Prostate gland (tissue), 2 donors: ENCODE measurements at regions not wholly inside any gene's neighbourhood (a gene's known extent, or its start where the extent isn't known, plus 50 kb on each side); places are given as distances from the start of the nearest gene placed in this dataset.

Experiments used
- DNase-seq: peaks from one replicate; pipeline ENCODE4 v3.0.0-alpha.2; 2019; ENCODE audit warnings: low spot score
- H3K27ac ChIP-seq, 2 donors: fragments of 200-600 bp; sonication (generic); 2 replicates each; pipeline ENCODE4 v1.5.1; 2017 to 2019
- H3K27me3 ChIP-seq: fragments of 200-600 bp; sonication (generic); replicated peaks from 2 replicates; pipeline ENCODE4 v1.5.1; 2019; ENCODE audit not compliant: insufficient read depth
- H3K36me3 ChIP-seq, 2 donors: fragments of 200-600 bp; sonication (generic); 1 replicate in 1 of 2; 2 replicates in 1 of 2; pipeline versions ENCODE4 v1.5.1 to v1.8.1; 2017 to 2019
- H3K4me1 ChIP-seq: fragments of 200-600 bp; sonication (generic); replicated peaks from 2 replicates; pipeline ENCODE4 v1.5.1; 2019
- H3K4me3 ChIP-seq, 2 donors: fragments of 200-600 bp; sonication (generic); 2 replicates each; pipeline ENCODE4 v1.5.1; 2017 to 2019
- H3K9me3 ChIP-seq: fragments of 200-600 bp; sonication (generic); 2 replicates; pipeline ENCODE4 v1.5.1; 2017
- POLR2A ChIP-seq: fragments of 450-650 bp; IDR thresholded peaks from one replicate; pipeline ENCODE4 v1.6.1; 2016; ENCODE audit warnings: antibody characterized with exemption, mild to moderate bottlenecking
- POLR2AphosphoS5 ChIP-seq: sonication (generic); formaldehyde crosslinking; IDR thresholded peaks from one replicate; pipeline ENCODE4 v1.6.1; 2017; ENCODE audit warnings: antibody characterized with exemption
- WGBS: methylation state at CpG from one replicate; pipeline ENCODE4 v1.1.5; 2018; 5-methylcytosine and 5-hydroxymethylcytosine counted together
- intact Hi-C: fragments of 100-400 bp; cut with DNase I; formaldehyde crosslinking; loops from one replicate; pipeline ENCODE4 v1.14.2; 2022
- TF ChIP-seq, protein P1 (sequence below), 4 experiments: fragments of 200-600 bp in 2 of 4; fragments of 450-650 bp in 2 of 4; sonication (generic) in 2 of 4; IDR thresholded peaks; 1 replicate in 3 of 4; 2 replicates in 1 of 4; pipeline ENCODE4 v1.5.1; 2016 to 2019; ENCODE audit warnings: antibody characterized with exemption in 4 of 4, mild to moderate bottlenecking in 2 of 4, moderate library complexity in 2 of 4

DNA sequence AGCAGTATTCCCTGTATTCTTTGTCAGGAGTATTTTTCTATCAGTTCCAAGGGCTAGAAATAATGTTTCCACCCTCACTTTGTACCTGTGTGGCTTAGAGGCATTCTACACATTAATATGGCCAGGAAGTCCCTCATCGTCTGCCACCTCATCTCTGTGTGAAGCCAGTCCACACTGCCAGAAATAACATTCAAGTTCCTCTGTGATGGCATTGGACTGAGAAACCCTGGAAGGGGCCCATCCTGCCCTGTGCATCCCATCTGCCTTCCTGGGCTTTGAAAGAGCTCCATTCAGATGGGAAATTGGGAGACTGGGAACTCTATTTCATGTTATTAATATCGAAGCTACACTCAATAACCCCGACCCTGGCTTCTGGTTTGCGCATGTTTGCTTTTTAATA is 497.2 kb upstream of the CDH5 start:
- no peaks in the 10 kb centered on the region for H3K27me3 ChIP-seq
- H3K9me3 ChIP-seq: no peaks in the 10 kb centered on the region
- WGBS: 83% methylated on average over 4 of the region's 4 CpGs
- no peaks in the 10 kb centered on the region for H3K4me1 ChIP-seq
- TF ChIP-seq, protein P1, sequence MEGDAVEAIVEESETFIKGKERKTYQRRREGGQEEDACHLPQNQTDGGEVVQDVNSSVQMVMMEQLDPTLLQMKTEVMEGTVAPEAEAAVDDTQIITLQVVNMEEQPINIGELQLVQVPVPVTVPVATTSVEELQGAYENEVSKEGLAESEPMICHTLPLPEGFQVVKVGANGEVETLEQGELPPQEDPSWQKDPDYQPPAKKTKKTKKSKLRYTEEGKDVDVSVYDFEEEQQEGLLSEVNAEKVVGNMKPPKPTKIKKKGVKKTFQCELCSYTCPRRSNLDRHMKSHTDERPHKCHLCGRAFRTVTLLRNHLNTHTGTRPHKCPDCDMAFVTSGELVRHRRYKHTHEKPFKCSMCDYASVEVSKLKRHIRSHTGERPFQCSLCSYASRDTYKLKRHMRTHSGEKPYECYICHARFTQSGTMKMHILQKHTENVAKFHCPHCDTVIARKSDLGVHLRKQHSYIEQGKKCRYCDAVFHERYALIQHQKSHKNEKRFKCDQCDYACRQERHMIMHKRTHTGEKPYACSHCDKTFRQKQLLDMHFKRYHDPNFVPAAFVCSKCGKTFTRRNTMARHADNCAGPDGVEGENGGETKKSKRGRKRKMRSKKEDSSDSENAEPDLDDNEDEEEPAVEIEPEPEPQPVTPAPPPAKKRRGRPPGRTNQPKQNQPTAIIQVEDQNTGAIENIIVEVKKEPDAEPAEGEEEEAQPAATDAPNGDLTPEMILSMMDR (IDR thresholded peaks at IDR 0.05): no peak
- TF ChIP-seq POLR2A (no peak), POLR2AphosphoS5 (no peak)
- intact Hi-C loops: no loop called here
- H3K27ac ChIP-seq: no peak overlapping the region
- no peak for DNase-seq
- no peaks in the 10 kb centered on the region for H3K36me3 ChIP-seq
- no peak overlapping the region for H3K4me3 ChIP-seq

DNA sequence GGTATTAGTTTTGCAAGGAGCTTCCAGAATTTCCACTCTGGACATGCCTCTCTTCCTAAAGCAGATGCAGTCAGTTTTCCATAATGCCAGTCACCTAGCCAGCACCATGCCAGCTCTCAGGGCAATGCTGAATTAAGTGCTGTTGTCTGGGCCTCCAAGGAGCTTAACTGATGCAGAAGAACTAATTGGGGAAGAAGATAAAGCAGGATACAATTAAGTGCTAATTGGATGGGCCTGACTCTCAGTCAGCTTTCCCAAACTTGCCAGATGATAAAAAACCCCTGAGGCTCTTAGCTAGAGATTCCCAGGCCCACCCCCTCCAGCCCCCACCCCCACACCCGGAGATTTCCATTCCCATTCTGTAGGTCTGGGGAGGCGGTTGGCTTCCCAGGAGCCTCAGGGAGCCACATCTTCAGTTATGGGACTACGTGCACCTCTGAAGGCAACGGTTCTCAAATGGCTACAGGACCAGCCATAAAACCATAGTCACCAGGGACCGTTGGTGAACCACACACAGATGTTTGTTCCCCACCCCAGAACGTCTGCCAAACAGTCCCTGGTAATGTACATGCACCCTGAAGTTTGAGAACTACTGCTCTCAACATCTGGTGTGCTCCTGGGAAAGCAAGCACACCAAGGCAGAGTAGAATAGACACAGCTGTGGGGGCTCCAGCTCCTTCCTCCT is 499.1 kb upstream of the CDH5 start:
- no peak for DNase-seq
- TF ChIP-seq POLR2AphosphoS5: no peak
- TF ChIP-seq POLR2A: no peak
- TF ChIP-seq, protein P1 (IDR thresholded peaks at IDR 0.05): no peak
- 80% methylated on average over 6 of the region's 6 CpGs for WGBS
- no peaks in the 10 kb centered on the region for H3K27me3 ChIP-seq
- no peaks in the 10 kb centered on the region for H3K4me1 ChIP-seq
- H3K36me3 ChIP-seq: no peaks in the 10 kb centered on the region
- no peak overlapping the region for H3K27ac ChIP-seq
- intact Hi-C loops: no loop called here
- H3K9me3 ChIP-seq: no peaks in the 10 kb centered on the region
- H3K4me3 ChIP-seq: no peak overlapping the region

DNA sequence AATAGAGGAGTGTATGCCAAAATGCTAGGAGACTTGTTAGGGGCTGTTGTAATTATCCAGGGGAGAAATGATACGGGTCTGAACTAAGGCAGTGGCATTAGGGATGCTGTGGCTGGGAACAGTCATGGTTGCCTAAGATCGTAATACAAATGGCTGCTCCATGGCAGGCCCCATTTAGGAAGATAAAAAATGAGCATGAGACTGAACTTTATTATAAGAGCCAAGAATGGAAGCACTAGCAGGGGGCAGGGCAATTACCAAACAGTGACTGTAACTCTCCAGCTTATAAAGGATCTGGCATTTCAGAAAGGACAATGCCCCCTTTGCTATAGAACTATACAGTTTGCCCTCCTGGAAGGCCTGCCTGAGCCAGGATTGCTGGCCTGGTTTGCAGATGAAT is 503.3 kb upstream of the CDH5 start:
- no peaks in the 10 kb centered on the region for H3K4me1 ChIP-seq
- no peaks in the 10 kb centered on the region for H3K36me3 ChIP-seq
- WGBS: 98% methylated on average over 2 of the region's 2 CpGs
- DNase-seq: no peak
- TF ChIP-seq, protein P1 (IDR thresholded peaks at IDR 0.05): no peak
- no peak for TF ChIP-seq POLR2AphosphoS5
- TF ChIP-seq POLR2A: no peak
- H3K4me3 ChIP-seq: no peak overlapping the region
- intact Hi-C loops: no loop called here
- no peak overlapping the region for H3K27ac ChIP-seq
- no peaks in the 10 kb centered on the region for H3K9me3 ChIP-seq
- H3K27me3 ChIP-seq: no peaks in the 10 kb centered on the region

DNA sequence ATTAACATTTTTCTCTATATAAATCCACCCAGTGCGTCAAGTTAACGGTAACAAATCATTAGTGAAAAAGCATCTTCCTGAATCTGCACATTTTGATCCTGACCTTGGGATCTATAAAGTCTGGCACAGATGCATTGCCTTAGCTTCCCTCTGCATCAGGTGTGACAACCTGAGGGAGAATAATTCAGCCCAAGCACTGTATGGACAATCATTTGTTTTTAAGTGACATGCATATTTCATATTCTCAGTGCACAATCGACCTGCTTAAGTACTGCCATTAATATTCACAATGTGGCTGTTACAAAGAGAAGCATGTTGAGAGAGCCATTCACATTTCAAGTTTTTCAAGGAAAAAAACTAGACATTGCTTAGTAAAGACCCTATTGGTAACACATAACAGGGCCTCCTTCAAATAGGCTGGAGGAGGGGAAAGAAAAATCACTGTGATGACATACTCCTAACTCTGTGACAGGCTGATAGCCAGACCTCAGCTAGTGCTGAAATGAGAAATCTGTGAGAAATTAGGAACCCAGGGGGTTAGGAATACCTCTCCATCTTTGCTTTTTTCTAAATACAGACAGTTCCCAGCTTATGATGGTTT is 505.3 kb upstream of the CDH5 start:
- H3K9me3 ChIP-seq: no peaks in the 10 kb centered on the region
- no peak overlapping the region for H3K4me3 ChIP-seq
- no peaks in the 10 kb centered on the region for H3K4me1 ChIP-seq
- H3K36me3 ChIP-seq: no peaks in the 10 kb centered on the region
- no peaks in the 10 kb centered on the region for H3K27me3 ChIP-seq
- 89% methylated on average over 3 of the region's 3 CpGs for WGBS
- DNase-seq: no peak
- intact Hi-C loops: no loop called here
- no peak overlapping the region for H3K27ac ChIP-seq
- no peak for TF ChIP-seq POLR2AphosphoS5
- no peak for TF ChIP-seq POLR2A
- TF ChIP-seq, protein P1 (IDR thresholded peaks at IDR 0.05): no peak
